ENCODE measurements at regions not wholly inside any gene's neighbourhood (a gene's known extent, or its start where the extent isn't known, plus 50 kb on each side); places are given as distances from the start of the nearest gene placed in this dataset.

DNA sequence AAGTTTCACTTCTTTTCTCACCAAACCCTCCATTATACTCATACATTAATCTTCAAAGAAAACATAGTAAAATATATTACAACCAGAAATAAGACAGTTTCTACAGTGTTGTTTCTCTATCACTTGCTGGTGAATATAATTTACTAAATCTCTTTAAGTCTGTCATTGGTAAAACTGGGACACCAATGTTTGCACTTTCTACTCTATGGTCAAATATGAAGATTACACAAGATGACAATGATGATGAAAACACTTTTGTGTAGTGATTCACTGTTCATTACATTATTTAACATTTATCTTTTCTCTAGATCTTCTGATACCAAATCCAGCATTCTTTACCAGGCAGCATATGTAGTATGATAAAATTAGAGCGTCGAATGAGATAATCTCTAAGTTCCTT lies 459.1 kb downstream of the DMAC1 start:
- TF ChIP-seq CTCF (IDR thresholded peaks at IDR 0.05; ENCODE audit: low read length): no peak
- no peak for TF ChIP-seq EZH2 (IDR thresholded peaks at IDR 0.05; ENCODE audit: borderline replicate concordance, low read length)
